Thyroid gland (tissue), 4 donors: ENCODE measurements at regions not wholly inside any gene's neighbourhood (a gene's known extent, or its start where the extent isn't known, plus 50 kb on each side); places are given as distances from the start of the nearest gene placed in this dataset.

Experiments used
- DNase-seq, 2 donors: peaks; one replicate each; pipeline ENCODE4 v3.0.0-alpha.2; 2019
- H3K27ac ChIP-seq, 3 donors: fragments of 200-600 bp; sonication (generic); 1 replicate in 2 of 3; 2 replicates in 1 of 3; pipeline ENCODE4 v1.5.1; 2016 to 2019; ENCODE audit warnings: mild to moderate bottlenecking in 1 of 3, moderate library complexity in 1 of 3
- H3K27me3 ChIP-seq: fragments of 200-600 bp; sonication (generic); one replicate; pipeline ENCODE4 v1.5.1; 2019
- H3K36me3 ChIP-seq, 2 donors: fragments of 200-600 bp; sonication (generic); one replicate each; pipeline ENCODE4 v1.5.1; 2016 to 2019
- H3K4me1 ChIP-seq, 2 donors: fragments of 200-600 bp; sonication (generic); one replicate each; pipeline ENCODE4 v1.5.1; 2017 to 2019
- H3K4me3 ChIP-seq, 3 donors: fragments of 200-600 bp; sonication (generic); replicated peaks in 1 of 3; 1 replicate in 2 of 3; 2 replicates in 1 of 3; pipeline ENCODE4 v1.5.1; 2016; ENCODE audit warnings: mild to moderate bottlenecking in 1 of 3
- H3K9me3 ChIP-seq: fragments of 200-600 bp; sonication (generic); one replicate; pipeline ENCODE4 v1.5.1; 2017
- POLR2A ChIP-seq, 2 donors: fragments of 450-650 bp; IDR thresholded peaks; one replicate each; pipeline ENCODE4 v1.6.1; 2017; ENCODE audit warnings: antibody characterized with exemption in 2 of 2, mild to moderate bottlenecking in 2 of 2, moderate library complexity in 1 of 2
- WGBS, 2 donors: methylation state at CpG; one replicate each; pipeline ENCODE4 v1.1.5; 2017; 5-methylcytosine and 5-hydroxymethylcytosine counted together
- intact Hi-C: fragments of 100-400 bp; cut with DNase I; formaldehyde crosslinking; loops from one replicate; pipeline ENCODE4 v1.15.1; 2023
- TF ChIP-seq, protein P1 (sequence below), 6 experiments: fragments of 200-600 bp in 3 of 6; fragments of 450-650 bp in 3 of 6; sonication (generic) in 3 of 6; IDR thresholded peaks; one replicate each; pipeline ENCODE4 v1.5.1; 2016 to 2019; ENCODE audit warnings: antibody characterized with exemption in 6 of 6, mild to moderate bottlenecking in 2 of 6, inconsistent platforms in 1 of 6, moderate library complexity in 1 of 6

DNA sequence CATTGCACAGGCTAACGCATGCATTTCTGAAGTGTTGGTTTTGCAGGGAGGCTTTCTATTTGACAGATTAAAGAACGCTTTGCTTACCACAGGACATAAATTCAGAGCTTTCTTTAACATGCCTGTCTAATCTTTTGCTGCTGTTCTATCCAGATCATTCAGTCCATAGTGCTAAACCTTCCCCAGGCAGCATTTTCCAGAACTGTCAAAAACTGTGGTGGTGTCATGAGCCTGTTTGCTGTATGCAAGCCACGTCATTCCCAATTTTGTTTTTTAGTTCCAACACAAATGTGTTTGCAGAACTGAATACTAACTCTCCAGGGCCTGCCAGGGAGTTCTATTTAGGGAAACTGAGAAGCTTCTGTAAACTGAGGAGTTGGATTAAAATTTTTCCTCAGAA is 390.5 kb upstream of the LYPLAL1 start:
- WGBS, 2 donors: 80 to 96% methylated on average over 3 of the region's 3 CpGs
- Histone ChIP-seq H3K36me3 (no peaks in the 10 kb centered on the region), H3K27ac (no peak overlapping the region), H3K27me3 (no peaks in the 10 kb centered on the region), H3K9me3 (no peaks in the 10 kb centered on the region), H3K4me1 (peaks cover 0 to 3% of the 10 kb centered on the region in 2 donors), H3K4me3 (no peak overlapping the region)
- DNase-seq: no peak
- intact Hi-C loops: no loop called here
- TF ChIP-seq, protein P1, sequence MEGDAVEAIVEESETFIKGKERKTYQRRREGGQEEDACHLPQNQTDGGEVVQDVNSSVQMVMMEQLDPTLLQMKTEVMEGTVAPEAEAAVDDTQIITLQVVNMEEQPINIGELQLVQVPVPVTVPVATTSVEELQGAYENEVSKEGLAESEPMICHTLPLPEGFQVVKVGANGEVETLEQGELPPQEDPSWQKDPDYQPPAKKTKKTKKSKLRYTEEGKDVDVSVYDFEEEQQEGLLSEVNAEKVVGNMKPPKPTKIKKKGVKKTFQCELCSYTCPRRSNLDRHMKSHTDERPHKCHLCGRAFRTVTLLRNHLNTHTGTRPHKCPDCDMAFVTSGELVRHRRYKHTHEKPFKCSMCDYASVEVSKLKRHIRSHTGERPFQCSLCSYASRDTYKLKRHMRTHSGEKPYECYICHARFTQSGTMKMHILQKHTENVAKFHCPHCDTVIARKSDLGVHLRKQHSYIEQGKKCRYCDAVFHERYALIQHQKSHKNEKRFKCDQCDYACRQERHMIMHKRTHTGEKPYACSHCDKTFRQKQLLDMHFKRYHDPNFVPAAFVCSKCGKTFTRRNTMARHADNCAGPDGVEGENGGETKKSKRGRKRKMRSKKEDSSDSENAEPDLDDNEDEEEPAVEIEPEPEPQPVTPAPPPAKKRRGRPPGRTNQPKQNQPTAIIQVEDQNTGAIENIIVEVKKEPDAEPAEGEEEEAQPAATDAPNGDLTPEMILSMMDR (IDR thresholded peaks at IDR 0.05): no peak
- TF ChIP-seq POLR2A (IDR thresholded peaks at IDR 0.05): no peak

DNA sequence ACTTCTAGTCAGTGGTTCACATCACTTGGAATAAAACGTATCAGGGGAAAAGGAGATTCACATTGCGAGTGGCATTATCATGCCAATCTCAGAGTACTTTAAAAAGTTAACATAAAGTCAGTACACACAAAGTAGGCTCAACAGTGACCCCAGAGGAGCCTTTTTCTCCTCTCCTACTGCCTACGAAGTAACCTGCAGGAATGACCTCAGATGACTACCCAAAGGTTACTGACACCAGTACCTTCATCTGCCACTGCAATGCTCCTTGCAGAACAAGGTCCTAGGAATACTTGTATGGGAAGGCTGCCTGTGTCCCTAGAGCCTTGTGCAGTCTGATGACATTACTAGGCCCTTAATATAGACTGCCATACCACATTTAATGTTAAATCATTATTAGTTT is 389.8 kb upstream of the LYPLAL1 start:
- no peak overlapping the region for H3K4me3 ChIP-seq

GRCh38 chr1:218785928-218786327 is 387.8 kb upstream of the LYPLAL1 start:
- H3K4me3 ChIP-seq: no peak overlapping the region
- no peak overlapping the region for H3K27ac ChIP-seq
- peak; percentile 53 to 65 for DNase-seq
- no peaks in the 10 kb centered on the region for H3K27me3 ChIP-seq
- H3K9me3 ChIP-seq: no peaks in the 10 kb centered on the region
- no peaks in the 10 kb centered on the region for H3K36me3 ChIP-seq
- 15 to 25% methylated on average over 4 of the region's 4 CpGs for WGBS, 2 donors
- H3K4me1 ChIP-seq: peaks cover 0 to 3% of the 10 kb centered on the region in 2 donors
- TF ChIP-seq, protein P1 (IDR thresholded peaks at IDR 0.05): no peak
- no peak for TF ChIP-seq POLR2A (IDR thresholded peaks at IDR 0.05)
- intact Hi-C loops: no loop called here

More for the DNA sequence above, 389.8 kb upstream of the LYPLAL1 start:
- Histone ChIP-seq H3K36me3 (no peaks in the 10 kb centered on the region), H3K4me1 (peaks cover 0 to 3% of the 10 kb centered on the region in 2 donors), H3K27ac (no peak overlapping the region), H3K9me3 (no peaks in the 10 kb centered on the region), H3K27me3 (no peaks in the 10 kb centered on the region)
- TF ChIP-seq POLR2A (IDR thresholded peaks at IDR 0.05): no peak
- TF ChIP-seq, protein P1 (IDR thresholded peaks at IDR 0.05): no peak
- WGBS, 2 donors: 61 to 77% methylated on average over 3 of the region's 3 CpGs
- no peak for DNase-seq
- intact Hi-C loops: no loop called here

DNA sequence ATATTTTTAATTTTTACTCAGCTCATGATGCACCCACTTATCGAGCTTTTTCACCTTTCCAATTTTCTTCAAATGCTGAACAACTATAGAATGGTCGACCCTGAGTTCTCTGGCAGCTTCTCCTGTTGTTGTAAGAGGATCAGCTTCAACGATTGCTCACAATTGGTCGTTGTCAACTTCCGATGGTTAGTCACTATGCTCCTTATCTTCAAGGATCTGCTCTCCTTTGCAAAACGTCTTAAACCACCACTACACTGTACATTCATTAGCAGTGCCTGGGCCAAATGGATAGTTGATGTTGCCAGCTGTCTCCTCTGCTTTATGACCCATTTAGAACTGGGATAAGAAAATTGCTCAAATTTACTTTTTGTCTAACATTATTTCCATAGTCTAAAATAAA is 385.9 kb upstream of the LYPLAL1 start:
- H3K4me1 ChIP-seq: peaks cover 0 to 3% of the 10 kb centered on the region in 2 donors
- intact Hi-C loops: no loop called here
- no peak for DNase-seq
- H3K9me3 ChIP-seq: no peaks in the 10 kb centered on the region
- no peak overlapping the region for H3K4me3 ChIP-seq
- H3K27me3 ChIP-seq: no peaks in the 10 kb centered on the region
- WGBS, 2 donors: 41 to 50% methylated on average over 6 of the region's 6 CpGs
- no peaks in the 10 kb centered on the region for H3K36me3 ChIP-seq
- no peak overlapping the region for H3K27ac ChIP-seq
- TF ChIP-seq, protein P1 (IDR thresholded peaks at IDR 0.05): no peak

DNA sequence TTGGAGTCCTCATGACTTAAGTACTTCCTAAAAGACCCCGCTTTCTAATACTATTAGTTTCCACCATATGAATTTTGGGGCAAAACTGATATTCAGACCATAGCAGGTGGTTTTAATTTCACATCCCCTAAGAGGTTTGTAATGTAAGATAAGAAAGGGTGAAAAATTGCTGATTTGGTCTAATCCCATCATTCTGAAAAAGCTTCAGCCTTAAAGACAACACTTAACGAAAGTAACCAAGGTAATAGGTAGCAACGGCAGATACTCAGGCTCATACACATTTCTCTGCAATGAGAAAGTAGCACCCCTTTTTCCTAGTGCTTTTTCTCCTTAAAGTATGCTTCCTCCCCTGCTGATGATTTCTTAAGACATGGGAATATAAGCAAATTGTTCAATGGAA is 376.9 kb upstream of the LYPLAL1 start:
- Histone ChIP-seq H3K4me3 (no peak overlapping the region), H3K9me3 (no peaks in the 10 kb centered on the region), H3K36me3 (no peaks in the 10 kb centered on the region), H3K4me1 (no peaks in the 10 kb centered on the region), H3K27ac (no peak overlapping the region), H3K27me3 (no peaks in the 10 kb centered on the region)
- DNase-seq: no peak
- no peak for TF ChIP-seq POLR2A (IDR thresholded peaks at IDR 0.05)
- TF ChIP-seq, protein P1 (IDR thresholded peaks at IDR 0.05): no peak
- intact Hi-C loops: no loop called here
- WGBS, 2 donors: 94 to 95% methylated on average over 3 of the region's 3 CpGs
